NB4 (cell line): ENCODE measurements at regions not wholly inside any gene's neighbourhood (a gene's known extent, or its start where the extent isn't known, plus 50 kb on each side); places are given as distances from the start of the nearest gene placed in this dataset.

Experiments used
- DNase-seq: peaks from one replicate; pipeline ENCODE4 v3.0.0; 2010; ENCODE audit warnings: low read depth
- H3K4me3 ChIP-seq: one replicate; pipeline ENCODE4 v1.5.1; 2011; ENCODE audit warnings: mild to moderate bottlenecking, low read depth, low read length, moderate library complexity
- CTCF ChIP-seq: IDR thresholded peaks from one replicate; pipeline ENCODE4 v1.5.1; 2012; ENCODE audit warnings: low read depth, low read length
- MAX ChIP-seq: IDR thresholded peaks from 2 replicates; pipeline ENCODE4 v1.6.1; 2011; ENCODE audit warnings: low read depth, low read length
- MYC ChIP-seq: IDR thresholded peaks from 2 replicates; pipeline ENCODE4 v1.6.1; 2011; ENCODE audit warnings: low read depth, low read length
- POLR2A ChIP-seq: IDR thresholded peaks from 2 replicates; pipeline ENCODE4 v1.6.1; 2011; ENCODE audit warnings: mild to moderate bottlenecking; ENCODE audit not compliant: insufficient read length; ENCODE audit errors: extremely low read depth

- TF ChIP-seq MYC (no peak), CTCF (no peak), POLR2A (no peak), MAX (no peak)
- no peak for DNase-seq
- H3K4me3 ChIP-seq = no peak overlapping the region
Measured at GRCh38 chr4:27931584-27931983, 1070.9 kb downstream of the STIM2 start.

GRCh38 chr4:27934871-27935270, 1074.2 kb downstream of the STIM2 start:
- TF ChIP-seq POLR2A = no peak
- no peak for TF ChIP-seq MAX
- TF ChIP-seq CTCF = no peak
- TF ChIP-seq MYC = no peak
- no peak overlapping the region for H3K4me3 ChIP-seq
- DNase-seq = no peak

- no peak overlapping the region for H3K4me3 ChIP-seq
- TF ChIP-seq CTCF (no peak), POLR2A (no peak)
- DNase-seq = no peak
Measured at GRCh38 chr4:27946799-27947198, 1086.2 kb downstream of the STIM2 start.

GRCh38 chr4:27947302-27947701, 1086.7 kb downstream of the STIM2 start:
- no peak for TF ChIP-seq MYC
- no peak for TF ChIP-seq MAX
- no peak for TF ChIP-seq POLR2A
- TF ChIP-seq CTCF = no peak
- H3K4me3 ChIP-seq = no peak overlapping the region
- no peak for DNase-seq

GRCh38 chr4:27964095-27964494, 1103.5 kb downstream of the STIM2 start:
- no peak for TF ChIP-seq CTCF
- no peak for TF ChIP-seq MYC
- no peak for TF ChIP-seq MAX
- no peak for TF ChIP-seq POLR2A
- no peak for DNase-seq
- no peak overlapping the region for H3K4me3 ChIP-seq

GRCh38 chr4:27966664-27967063, 1106.0 kb downstream of the STIM2 start:
- no peak for TF ChIP-seq CTCF
- no peak for TF ChIP-seq MAX
- TF ChIP-seq MYC = no peak
- no peak for TF ChIP-seq POLR2A
- peak; percentile 24 for DNase-seq
- no peak overlapping the region for H3K4me3 ChIP-seq
